NCI-H187 (cell line): ENCODE measurements at regions not wholly inside any gene's neighbourhood (a gene's known extent, or its start where the extent isn't known, plus 50 kb on each side); places are given as distances from the start of the nearest gene placed in this dataset.
"Not testable (repeated sequence)": the region's sequence is repeated elsewhere in the genome, so short reads cannot be mapped to it uniquely, and the experiment has no call there.

Experiments
- DNase-seq, 2 experiments: peaks; one replicate each; lab custom pipeline; 2025; lab: John Stamatoyannopoulos, UW

GRCh38 chr6:120805276-120805675, 529.0 kb downstream of the TBC1D32 start:
- DNase-seq: no peak

- no peak for DNase-seq
These were observed 529.7 kb downstream of the TBC1D32 start for GRCh38 chr6:120804612-120805011.

- no peak for DNase-seq
These were observed 547.6 kb downstream of the TBC1D32 start for GRCh38 chr6:120786682-120787081.

- no peak for DNase-seq
These were observed 548.0 kb downstream of the TBC1D32 start for GRCh38 chr6:120786256-120786655.

- no peak for DNase-seq
These were observed 548.7 kb downstream of the TBC1D32 start for GRCh38 chr6:120785459-120786086.

GRCh38 chr6:120779441-120779840, 554.8 kb downstream of the TBC1D32 start:
- DNase-seq: no peak

GRCh38 chr6:120775698-120776097, 558.6 kb downstream of the TBC1D32 start:
- DNase-seq: no peak

GRCh38 chr6:120774275-120774674, 560.0 kb downstream of the TBC1D32 start:
- no peak for DNase-seq

- DNase-seq: no peak
These were observed 563.3 kb downstream of the TBC1D32 start for GRCh38 chr6:120771019-120771418.

GRCh38 chr6:120764312-120764711, 570.0 kb downstream of the TBC1D32 start:
- DNase-seq: no peak

GRCh38 chr6:120759570-120759969, 574.7 kb downstream of the TBC1D32 start:
- DNase-seq: no peak

GRCh38 chr6:120748574-120748973, 585.7 kb downstream of the TBC1D32 start:
- not testable (repeated sequence) for DNase-seq

GRCh38 chr6:120736740-120737139, 597.5 kb downstream of the TBC1D32 start:
- DNase-seq: no peak

GRCh38 chr6:120735641-120736040, 598.6 kb downstream of the TBC1D32 start:
- DNase-seq: no peak

GRCh38 chr6:120711255-120711654, 623.0 kb downstream of the TBC1D32 start:
- DNase-seq: no peak

GRCh38 chr6:120700001-120700400, 634.3 kb downstream of the TBC1D32 start:
- no peak for DNase-seq

- no peak for DNase-seq
These were observed 647.8 kb downstream of the TBC1D32 start for GRCh38 chr6:120686492-120686891.

- no peak for DNase-seq
These were observed 652.1 kb downstream of the TBC1D32 start for GRCh38 chr6:120682145-120682544.

- no peak for DNase-seq
These were observed 653.1 kb downstream of the TBC1D32 start for GRCh38 chr6:120681204-120681603.

GRCh38 chr6:120675886-120676285, 658.4 kb downstream of the TBC1D32 start:
- no peak for DNase-seq

- no peak for DNase-seq
These were observed 662.8 kb downstream of the TBC1D32 start for GRCh38 chr6:120671519-120671918.

GRCh38 chr6:120652506-120652905, 681.8 kb downstream of the TBC1D32 start:
- no peak for DNase-seq

GRCh38 chr6:120648713-120649112, 685.6 kb downstream of the TBC1D32 start:
- no peak for DNase-seq

GRCh38 chr6:120646101-120646500, 688.2 kb downstream of the TBC1D32 start:
- DNase-seq: no peak
